ENCODE measurements at regions not wholly inside any gene's neighbourhood (a gene's known extent, or its start where the extent isn't known, plus 50 kb on each side); places are given as distances from the start of the nearest gene placed in this dataset.

GRCh38 chr5:88143693-88144218 lies 124.9 kb downstream of the TMEM161B start (continued):
- TF ChIP-seq ZBTB4 (CRISPR knock-in tag; IDR thresholded peaks at IDR 0.05) (no peak), E4F1 (IDR thresholded peaks at IDR 0.05; ENCODE audit: borderline replicate concordance, partially characterized antibody) (no peak), HDGF (IDR thresholded peaks at IDR 0.05) (no peak)

- Histone ChIP-seq H2AFZ (ENCODE audit: control insufficient read depth, low read depth, low read length) (no peak overlapping the region), H3K9me3 (replicated peaks; ENCODE audit: control insufficient read depth, insufficient read depth, low read length) (no peaks in the 10 kb centered on the region; the same call in 2 of the 3 replicates), H3K27me3 (replicated peaks in 1 of 2; ENCODE audit: control insufficient read depth in 2 of 2, insufficient read depth in 2 of 2, low read length in 1 of 2) (peaks cover 11 to 30% of the 10 kb centered on the region in 2 experiments), H3K4me3 (no peak overlapping the region; the same call in 1 of the 2 replicates), H3K79me2 (ENCODE audit: control insufficient read depth, insufficient read depth, low read length) (no peaks in the 10 kb centered on the region), H3K27ac (ENCODE audit: control insufficient read depth, insufficient read depth) (no peak overlapping the region), H3K4me2 (ENCODE audit: control insufficient read depth, insufficient read depth) (0 out of 2 replicates have a peak overlapping the region, but pooled peaks have one; percentile 33), H3K4me1 (ENCODE audit: control insufficient read depth, insufficient read depth, low read length) (no peaks in the 10 kb centered on the region), H3K36me3 (ENCODE audit: control insufficient read depth in 2 of 2, insufficient read depth in 2 of 2, low read length in 1 of 2) (no peaks in the 10 kb centered on the region), H4K20me1 (ENCODE audit: control insufficient read depth, insufficient read depth) (no peaks in the 10 kb centered on the region; the same call in 1 of the 2 replicates), H3K9ac (ENCODE audit: control insufficient read depth, insufficient read depth, low read length) (no peak overlapping the region)
- no TSS peak for BruUV-seq (replicated peaks)
- no peak for FAIRE-seq
- ATAC-seq = no peak
- intact Hi-C loops (cut with micrococcal nuclease; ENCODE audit: unreplicated experiment) (loop anchor here (5.0 kb wide), 1 partner anchor 361 kb away; no protein-coding TSS in a partner anchor), in situ Hi-C loops (cut with MboI) (loop anchor here (5.0 kb wide), 1 partner anchor 544 kb away; no protein-coding TSS in a partner anchor)
- POLR2A ChIA-PET = no interaction called here
- TF ChIP-seq NFXL1 (IDR thresholded peaks at IDR 0.05; ENCODE audit: borderline replicate concordance) (no peak), MAX (IDR thresholded peaks at IDR 0.05; ENCODE audit: low read depth, low read length) (no peak), BMI1 (IDR thresholded peaks at IDR 0.05; ENCODE audit: borderline replicate concordance) (peak; percentile 56; the same call in 1 of the 2 replicates), NR2F1 (conservative IDR thresholded peaks at IDR 0.05) (no peak), CHD1 (IDR thresholded peaks at IDR 0.05; ENCODE audit: low read depth, low read length) (no peak), MYC (IDR thresholded peaks at IDR 0.05; ENCODE audit: insufficient read depth, insufficient read length, insufficient replicate concordance, low read length, severe bottlenecking) (no peak)
- SMC1A ChIA-PET (ENCODE audit: uncharacterized antibody, unreplicated experiment) = interaction anchor here (0.6 kb wide), 1 partner anchor 1497 kb away, joined by 3 read pairs; no protein-coding TSS in a partner anchor
- 34% methylated on average over 20 of the region's 20 CpGs for WGBS (ENCODE audit: insufficient coverage, insufficient replicate concordance, low lambda C conversion rate, missing lambda C conversion rate)
- RAD21 ChIA-PET (ENCODE audit: unreplicated experiment) = no interaction called here
- no peak for DNase-seq (ENCODE audit: low read depth, low spot score)
- CTCF ChIA-PET = interaction anchor here (1.0 kb wide), 1 partner anchor 459 kb away, joined by 3 read pairs; no protein-coding TSS in a partner anchor
Measured at GRCh38 chr5:88142886-88143692, 125.6 kb downstream of the TMEM161B start.

All from GM12878 (cell line).